ENCODE measurements at regions not wholly inside any gene's neighbourhood (a gene's known extent, or its start where the extent isn't known, plus 50 kb on each side); places are given as distances from the start of the nearest gene placed in this dataset.

- DNase-seq = no peak
Measured at GRCh38 chr12:13478650-13479181, 282.2 kb downstream of the EMP1 start.

- no peak for DNase-seq
Measured at GRCh38 chr12:13474381-13474780, 277.9 kb downstream of the EMP1 start.

DNA sequence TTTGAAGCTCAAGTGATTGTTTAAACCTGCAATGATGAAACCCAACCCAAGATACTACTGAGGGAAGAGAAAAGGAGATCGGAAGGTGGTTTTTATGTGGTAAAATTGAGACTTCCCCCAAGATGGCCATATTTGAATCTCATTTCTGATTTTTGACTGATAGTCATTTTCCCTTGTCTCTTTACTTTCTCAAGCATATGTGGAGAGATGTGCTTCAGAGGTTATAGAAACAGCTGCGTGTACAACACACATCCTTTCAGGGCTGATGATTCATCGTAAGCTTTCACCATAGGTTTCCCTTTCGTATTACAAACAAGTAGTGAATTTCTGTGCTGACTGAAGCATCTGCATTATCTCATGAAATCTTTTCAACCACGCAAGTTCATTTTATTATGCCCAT lies 276.2 kb downstream of the EMP1 start:
- DNase-seq = no peak

DNA sequence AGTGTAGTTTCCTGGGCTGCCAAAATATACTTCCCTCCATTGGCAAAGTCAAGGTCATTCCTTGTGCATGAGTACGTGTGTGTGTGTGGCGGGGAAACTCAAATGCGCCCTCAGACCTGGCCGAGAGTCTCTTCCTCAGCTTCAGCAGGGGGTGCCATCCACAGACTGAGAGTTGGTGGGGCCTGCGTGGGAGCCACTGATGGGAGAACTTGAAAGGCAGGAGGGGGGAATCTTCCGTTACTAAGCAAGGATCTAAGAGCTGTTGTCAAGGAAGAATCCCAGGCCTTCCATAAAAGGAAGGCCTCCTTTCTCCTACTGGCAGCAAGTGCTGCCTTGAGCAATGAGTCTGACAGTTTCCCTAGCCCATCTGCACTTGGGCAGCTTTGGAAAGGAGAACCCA lies 274.9 kb downstream of the EMP1 start:
- DNase-seq = no peak

DNA sequence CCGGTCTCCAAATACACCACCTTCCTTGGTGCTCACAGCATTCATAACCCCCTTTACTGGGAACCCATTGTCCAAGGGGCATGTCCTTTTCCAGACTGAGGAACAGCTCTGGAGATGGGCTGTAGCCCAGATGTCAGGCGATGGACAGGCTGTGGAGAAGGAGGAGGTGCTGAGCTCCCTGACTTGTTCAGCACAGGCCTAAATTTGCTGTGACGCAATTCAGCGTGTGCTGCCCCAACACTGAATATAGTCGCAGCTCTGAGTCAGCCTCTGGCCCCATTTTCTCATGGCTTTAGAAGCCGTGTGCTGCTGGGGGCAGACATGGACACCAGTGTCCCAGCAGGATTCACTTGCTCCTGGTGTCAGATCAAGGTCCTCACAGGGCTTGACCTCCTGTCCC lies 269.1 kb downstream of the EMP1 start:
- no peak for DNase-seq

- no peak for DNase-seq
Measured at GRCh38 chr12:13463189-13463588, 266.7 kb downstream of the EMP1 start.

GRCh38 chr12:13462450-13462849 lies 265.9 kb downstream of the EMP1 start:
- DNase-seq = no peak

- DNase-seq = no peak
Measured at GRCh38 chr12:13455778-13456144, 259.2 kb downstream of the EMP1 start.

- DNase-seq = no peak
Measured at GRCh38 chr12:13454991-13455777, 258.7 kb downstream of the EMP1 start.

DNA sequence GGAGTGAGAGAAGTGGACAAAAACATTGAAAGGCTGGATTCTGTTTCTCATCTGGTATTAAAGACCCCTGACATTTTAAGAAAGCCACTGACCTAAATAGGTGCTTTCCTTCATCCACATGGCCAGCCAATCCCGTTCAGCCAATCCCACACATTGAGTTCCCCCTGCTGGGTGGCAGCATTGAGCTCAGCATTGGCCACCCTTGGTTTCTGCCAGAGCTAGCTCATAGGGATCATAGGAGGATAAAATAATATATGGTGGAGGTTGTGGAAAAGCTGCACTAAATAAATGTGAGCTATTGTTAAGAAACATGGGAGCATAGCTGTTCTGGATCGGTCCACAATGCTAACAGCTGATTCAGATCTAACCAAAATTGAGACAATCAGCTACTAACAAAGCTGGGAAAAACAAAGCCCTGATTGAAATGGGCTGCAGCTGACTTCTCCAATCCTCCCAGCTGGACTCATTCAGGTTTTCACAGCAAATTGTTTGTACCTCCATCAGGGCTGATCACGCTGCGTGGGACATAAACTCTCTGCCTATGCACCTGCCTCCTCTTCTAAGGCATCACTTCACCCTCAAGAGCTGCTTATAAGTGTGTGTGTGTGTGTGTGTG lies 256.5 kb downstream of the EMP1 start:
- DNase-seq = no peak

GRCh38 chr12:13451776-13452175 lies 255.2 kb downstream of the EMP1 start:
- DNase-seq = no peak

DNA sequence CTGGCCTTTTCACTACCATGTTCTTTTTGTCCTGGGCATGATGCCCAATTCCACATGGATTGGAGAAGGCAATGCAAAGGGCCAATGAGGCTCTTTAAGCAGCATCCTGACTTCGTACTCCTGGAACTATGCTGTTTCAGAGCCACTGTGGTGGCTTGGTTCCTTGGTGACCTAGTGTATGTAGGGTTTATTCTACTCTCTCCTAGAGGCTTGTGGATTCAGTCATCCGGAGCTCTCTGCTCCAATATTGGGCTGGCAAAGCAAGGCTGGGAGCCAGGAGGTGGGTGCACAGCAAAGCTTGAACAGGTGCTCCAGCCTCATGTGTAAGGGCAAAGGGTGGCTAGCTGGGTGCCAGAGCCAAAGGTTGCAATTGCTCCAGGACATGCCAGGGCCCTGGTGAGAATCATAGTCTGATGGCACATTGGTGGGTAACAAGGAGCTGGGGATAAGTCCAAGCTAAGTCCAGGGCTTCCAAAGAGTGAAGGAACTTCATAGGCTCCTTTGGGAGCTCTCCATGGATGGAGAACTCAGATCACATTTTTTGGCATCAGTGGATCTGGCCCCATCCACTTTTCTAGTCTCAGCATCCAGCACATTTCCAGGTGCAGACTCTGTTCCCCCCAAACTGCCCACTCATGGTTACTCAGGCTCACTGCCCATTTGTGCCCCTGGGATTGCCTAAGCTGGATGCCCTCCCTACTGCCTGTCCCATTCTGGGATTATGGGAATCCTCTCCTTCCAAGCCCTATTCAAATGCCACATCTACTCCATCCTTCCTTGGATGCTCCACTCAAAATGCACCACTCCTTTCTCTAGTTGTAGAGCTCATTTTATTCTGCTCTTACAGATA lies 253.9 kb downstream of the EMP1 start:
- DNase-seq = no peak

- DNase-seq = no peak
Measured at GRCh38 chr12:13444076-13444475, 247.6 kb downstream of the EMP1 start.

DNA sequence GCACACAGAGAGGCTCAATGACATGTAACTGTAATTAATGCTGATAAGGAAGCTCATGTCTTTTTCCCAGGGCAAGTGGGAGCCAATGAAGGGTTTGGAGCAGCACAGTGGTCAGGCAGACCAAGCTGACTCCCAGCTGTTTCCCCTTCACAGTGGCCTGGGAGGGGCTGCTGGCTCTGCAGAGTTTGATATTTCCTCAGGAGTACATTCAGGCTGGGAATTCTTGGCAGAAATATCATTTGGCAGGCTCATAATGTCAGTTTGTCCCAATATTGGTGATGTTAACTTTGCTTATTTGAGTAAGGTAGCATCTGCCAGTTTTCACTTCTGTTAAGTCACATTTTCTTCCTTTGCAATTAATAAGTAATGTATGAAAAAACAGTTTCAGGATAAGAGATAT lies 247.0 kb downstream of the EMP1 start:
- DNase-seq = no peak

GRCh38 chr12:13443028-13443427 lies 246.5 kb downstream of the EMP1 start:
- DNase-seq = no peak

- no peak for DNase-seq
Measured at GRCh38 chr12:13442457-13442856, 245.9 kb downstream of the EMP1 start.

GRCh38 chr12:13440844-13441243 lies 244.3 kb downstream of the EMP1 start:
- no peak for DNase-seq

DNA sequence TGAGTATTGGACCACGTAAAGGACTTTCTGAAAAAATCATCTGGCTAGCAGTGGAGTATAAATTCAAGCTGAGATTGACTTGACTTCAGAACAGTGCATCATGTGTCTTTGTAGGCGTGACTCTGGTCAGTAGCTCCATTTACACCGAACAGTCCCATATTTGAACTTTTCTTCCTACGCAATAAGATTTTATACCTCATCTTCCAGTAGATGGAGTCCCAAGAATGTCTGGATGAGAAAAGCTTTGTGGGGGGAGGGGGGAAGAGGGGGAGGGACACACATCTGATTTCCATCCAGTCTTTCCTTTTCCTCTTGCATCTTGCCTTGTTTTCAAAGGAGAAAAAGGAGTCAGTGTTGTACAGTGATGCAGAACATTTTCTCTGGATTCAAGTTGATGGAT lies 241.0 kb downstream of the EMP1 start:
- no peak for DNase-seq

DNA sequence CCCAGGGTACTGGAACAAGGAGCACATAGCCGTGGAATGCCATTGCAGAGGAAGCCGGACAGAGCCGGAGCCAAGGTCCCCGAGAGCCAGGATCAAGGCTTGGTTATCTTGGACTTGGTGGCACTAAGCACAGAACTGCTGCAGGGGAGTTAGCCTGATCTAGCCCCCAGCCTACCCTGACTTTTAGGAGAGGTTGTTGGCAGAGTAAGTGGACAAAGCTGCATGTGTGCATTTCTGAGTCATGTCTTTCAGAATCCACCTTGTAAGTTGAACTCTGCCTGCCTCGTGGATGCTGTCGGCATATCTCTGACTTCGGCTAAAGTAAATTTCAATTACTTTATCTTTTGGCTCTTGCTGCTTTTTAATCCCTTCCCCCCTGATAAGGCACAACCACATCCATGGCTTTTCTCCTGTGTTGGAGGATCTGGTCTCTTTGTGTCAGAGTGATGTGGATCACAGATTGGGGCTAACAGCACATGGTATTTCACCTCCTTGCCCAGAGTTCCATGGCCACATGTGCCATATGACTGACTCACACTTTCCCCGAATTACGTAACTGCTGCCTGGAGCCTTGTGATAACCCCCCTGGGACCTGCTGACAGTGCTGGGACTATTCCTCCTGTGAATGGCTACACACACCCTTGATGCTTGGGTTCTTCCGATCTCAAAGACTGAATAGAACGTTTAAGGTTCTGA lies 240.3 kb downstream of the EMP1 start:
- no peak for DNase-seq

DNA sequence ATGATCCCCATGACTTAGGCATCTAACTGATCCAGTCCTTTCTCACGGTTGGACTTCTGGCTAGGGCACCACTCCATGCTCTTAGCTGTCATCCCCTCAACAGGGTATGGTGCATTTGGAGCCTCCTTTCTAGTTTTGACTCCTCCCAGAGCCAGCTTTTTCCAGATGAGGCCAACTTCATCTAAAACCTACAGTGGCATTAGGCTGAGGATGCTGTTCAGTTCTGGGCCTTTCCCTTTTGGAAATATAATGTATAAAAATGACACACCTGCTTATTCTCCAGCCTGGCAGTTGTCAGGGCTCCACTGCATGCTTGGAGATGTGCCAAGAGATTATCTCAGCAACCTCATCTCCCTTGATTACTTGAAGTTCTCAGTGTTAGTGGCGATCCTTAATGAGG lies 239.7 kb downstream of the EMP1 start:
- DNase-seq = no peak

DNA sequence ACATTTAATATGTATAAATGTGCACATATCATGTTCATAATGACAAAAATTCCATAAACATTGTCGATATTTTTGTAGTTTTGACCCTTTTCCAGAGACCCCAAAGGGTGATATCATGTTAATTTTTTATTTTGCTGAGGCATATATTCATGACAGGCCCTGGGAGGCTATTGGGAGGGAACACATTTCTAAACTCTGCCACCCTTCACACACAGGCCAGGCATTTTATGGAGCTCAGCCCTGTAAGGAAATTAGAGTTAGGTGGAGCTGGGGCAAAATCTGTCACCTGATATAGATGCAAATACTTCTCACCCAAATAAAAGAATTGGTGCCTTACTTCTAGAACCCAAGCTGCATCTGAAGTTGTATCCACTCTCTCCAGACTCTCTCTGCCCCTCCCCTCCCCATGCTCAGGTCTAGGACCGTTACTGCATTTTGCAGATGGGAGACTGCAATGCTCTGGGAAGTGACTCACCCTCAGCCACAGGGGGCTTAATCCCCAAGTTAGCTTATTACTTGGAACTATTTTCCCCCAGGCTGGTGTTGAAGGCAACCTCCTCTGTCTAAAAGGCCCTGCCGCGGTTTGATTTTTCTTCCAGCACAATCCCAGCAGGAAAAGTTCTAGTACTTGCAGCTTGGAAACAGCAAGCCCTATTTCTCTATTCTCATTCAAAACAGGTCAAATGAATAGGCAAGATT lies 238.9 kb downstream of the EMP1 start:
- no peak for DNase-seq

DNA sequence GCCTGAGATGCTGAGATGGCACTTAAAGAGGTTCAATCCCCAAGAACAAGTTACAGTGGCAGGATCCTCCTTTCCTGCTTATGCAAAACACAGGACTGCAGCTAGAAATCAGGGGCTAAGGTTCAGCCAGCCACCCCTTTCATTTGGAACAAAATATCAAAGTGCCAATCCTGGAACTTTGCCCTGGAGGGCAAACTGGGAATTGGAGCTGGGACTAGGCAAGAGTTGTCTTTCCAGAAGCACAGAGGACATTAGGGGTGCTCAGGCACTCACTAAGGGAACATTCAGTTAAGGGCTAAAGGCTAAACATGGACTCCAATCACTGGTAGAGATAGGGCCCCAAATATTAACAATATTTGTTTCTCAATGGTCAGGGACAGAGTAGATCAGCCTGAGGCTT lies 237.2 kb downstream of the EMP1 start:
- no peak for DNase-seq

All from NCI-H510A treated with DMSO at 0.1 percent for 48 hours (cell line).